ENCODE measurements at regions not wholly inside any gene's neighbourhood (a gene's known extent, or its start where the extent isn't known, plus 50 kb on each side); places are given as distances from the start of the nearest gene placed in this dataset.

DNA sequence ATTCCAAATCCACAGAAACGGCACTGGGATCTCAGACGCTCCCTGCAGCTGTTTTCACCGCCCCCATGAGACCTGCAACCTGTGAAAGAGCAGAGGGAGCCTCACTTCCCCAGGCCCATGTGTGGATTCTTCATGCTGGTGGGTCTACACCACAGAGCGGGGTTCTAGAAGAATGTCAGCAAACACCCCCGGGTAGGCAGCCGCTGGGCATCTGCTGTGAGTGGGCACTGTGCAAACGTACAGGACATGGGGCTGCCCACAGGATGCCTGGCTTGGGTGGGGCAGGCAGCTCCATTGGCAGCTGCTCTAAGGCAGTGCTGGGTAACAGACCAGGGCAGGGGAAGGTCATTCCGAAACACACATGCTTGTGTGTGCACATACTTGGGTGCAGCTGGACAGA, 174.9 kb downstream of the RBFOX3 start (continued):
- TF ChIP-seq, protein P1, sequence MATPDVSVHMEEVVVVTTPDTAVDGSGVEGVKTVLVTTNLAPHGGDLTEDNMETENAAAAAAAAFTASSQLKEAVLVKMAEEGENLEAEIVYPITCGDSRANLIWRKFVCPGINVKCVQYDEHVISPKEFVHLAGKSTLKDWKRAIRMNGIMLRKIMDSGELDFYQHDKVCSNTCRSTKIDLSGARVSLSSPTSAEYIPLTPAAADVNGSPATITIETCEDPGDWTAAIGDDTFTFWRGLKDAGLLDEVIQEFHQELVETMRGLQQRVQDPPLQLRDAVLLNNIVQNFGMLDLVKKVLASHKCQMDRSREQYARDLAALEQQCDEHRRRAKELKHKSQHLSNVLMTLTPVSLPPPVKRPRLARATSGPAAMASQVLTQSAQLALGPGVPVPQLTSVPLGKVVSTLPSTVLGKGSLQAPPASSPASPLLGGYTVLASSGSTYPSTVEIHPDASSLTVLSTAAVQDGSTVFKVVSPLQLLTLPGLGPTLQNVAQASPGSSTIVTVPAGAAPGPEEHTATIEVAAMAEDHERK (CRISPR knock-in tag; IDR thresholded peaks at IDR 0.05; ENCODE audit: low read depth), result no peak
- no peak for TF ChIP-seq ZMAT3 (CRISPR knock-in tag; conservative IDR thresholded peaks at IDR 0.05)
- TF ChIP-seq, protein P2, sequence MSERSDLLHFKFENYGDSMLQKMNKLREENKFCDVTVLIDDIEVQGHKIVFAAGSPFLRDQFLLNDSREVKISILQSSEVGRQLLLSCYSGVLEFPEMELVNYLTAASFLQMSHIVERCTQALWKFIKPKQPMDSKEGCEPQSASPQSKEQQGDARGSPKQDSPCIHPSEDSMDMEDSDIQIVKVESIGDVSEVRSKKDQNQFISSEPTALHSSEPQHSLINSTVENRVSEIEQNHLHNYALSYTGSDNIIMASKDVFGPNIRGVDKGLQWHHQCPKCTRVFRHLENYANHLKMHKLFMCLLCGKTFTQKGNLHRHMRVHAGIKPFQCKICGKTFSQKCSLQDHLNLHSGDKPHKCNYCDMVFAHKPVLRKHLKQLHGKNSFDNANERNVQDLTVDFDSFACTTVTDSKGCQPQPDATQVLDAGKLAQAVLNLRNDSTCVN (CRISPR knock-in tag; IDR thresholded peaks at IDR 0.05; ENCODE audit: borderline replicate concordance), result no peak
- TF ChIP-seq, protein P3, sequence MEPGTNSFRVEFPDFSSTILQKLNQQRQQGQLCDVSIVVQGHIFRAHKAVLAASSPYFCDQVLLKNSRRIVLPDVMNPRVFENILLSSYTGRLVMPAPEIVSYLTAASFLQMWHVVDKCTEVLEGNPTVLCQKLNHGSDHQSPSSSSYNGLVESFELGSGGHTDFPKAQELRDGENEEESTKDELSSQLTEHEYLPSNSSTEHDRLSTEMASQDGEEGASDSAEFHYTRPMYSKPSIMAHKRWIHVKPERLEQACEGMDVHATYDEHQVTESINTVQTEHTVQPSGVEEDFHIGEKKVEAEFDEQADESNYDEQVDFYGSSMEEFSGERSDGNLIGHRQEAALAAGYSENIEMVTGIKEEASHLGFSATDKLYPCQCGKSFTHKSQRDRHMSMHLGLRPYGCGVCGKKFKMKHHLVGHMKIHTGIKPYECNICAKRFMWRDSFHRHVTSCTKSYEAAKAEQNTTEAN (CRISPR knock-in tag; conservative IDR thresholded peaks at IDR 0.05), result no peak

DNA sequence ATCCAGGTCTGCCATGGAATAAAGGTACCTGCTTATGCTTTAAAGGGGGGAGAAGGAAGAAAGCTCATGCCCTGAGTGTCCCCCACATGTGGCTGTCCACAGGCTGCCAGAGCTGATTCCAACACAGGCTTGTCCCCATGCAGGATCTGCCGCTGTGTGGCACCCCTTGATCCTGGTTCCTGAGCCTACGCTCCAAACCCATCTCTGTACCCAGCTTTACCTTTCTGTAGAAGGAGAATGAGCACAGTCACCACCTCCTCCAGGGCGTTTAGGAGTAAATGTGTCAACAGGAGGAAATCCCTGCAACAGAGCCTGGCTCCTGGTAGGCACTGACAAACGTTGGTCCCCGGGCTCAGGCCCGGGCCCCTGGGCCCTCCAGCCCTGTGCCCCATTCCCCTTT, 175.6 kb downstream of the RBFOX3 start:
- no peak for TF ChIP-seq ZNF350 (CRISPR knock-in tag; IDR thresholded peaks at IDR 0.05; ENCODE audit: borderline replicate concordance, low read depth)
- no peak for TF ChIP-seq PAX8 (CRISPR knock-in tag; IDR thresholded peaks at IDR 0.05; ENCODE audit: borderline replicate concordance)
- TF ChIP-seq ZNF672 (CRISPR knock-in tag; IDR thresholded peaks at IDR 0.05), result no peak
- TF ChIP-seq ZMYM2 (CRISPR knock-in tag; IDR thresholded peaks at IDR 0.05), result no peak
- TF ChIP-seq KDM5B (CRISPR knock-in tag; IDR thresholded peaks at IDR 0.05; ENCODE audit: borderline replicate concordance), result no peak
- TF ChIP-seq KLF9 (CRISPR knock-in tag; IDR thresholded peaks at IDR 0.05; ENCODE audit: low read depth), result no peak
- TF ChIP-seq, protein P4, sequence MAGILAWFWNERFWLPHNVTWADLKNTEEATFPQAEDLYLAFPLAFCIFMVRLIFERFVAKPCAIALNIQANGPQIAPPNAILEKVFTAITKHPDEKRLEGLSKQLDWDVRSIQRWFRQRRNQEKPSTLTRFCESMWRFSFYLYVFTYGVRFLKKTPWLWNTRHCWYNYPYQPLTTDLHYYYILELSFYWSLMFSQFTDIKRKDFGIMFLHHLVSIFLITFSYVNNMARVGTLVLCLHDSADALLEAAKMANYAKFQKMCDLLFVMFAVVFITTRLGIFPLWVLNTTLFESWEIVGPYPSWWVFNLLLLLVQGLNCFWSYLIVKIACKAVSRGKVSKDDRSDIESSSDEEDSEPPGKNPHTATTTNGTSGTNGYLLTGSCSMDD (CRISPR knock-in tag; IDR thresholded peaks at IDR 0.05), result no peak
- TF ChIP-seq FOSL2 (CRISPR knock-in tag; IDR thresholded peaks at IDR 0.05), result no peak
- TF ChIP-seq, protein P5, sequence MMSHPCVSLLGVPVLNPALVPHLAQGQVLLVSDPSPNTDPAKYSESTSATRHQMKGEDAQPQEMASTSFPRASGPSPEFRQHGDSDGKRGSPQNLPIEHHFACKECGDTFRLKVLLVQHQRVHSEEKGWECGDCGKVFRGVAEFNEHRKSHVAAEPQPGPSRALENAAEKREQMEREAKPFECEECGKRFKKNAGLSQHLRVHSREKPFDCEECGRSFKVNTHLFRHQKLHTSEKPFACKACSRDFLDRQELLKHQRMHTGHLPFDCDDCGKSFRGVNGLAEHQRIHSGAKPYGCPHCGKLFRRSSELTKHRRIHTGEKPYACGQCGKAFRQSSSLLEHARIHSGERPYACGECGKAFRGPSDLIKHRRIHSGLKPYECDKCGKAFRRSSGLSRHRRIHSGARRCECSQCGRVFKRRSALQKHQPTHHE (CRISPR knock-in tag; IDR thresholded peaks at IDR 0.05; ENCODE audit: borderline replicate concordance), result no peak
- no peak for TF ChIP-seq TP53 (CRISPR knock-in tag; conservative IDR thresholded peaks at IDR 0.05)
- TF ChIP-seq ZSCAN31 (CRISPR knock-in tag; IDR thresholded peaks at IDR 0.05; ENCODE audit: low read depth), result no peak
- TF ChIP-seq NCOA2 (CRISPR knock-in tag; IDR thresholded peaks at IDR 0.05), result no peak
- Histone ChIP-seq H3K27me3 (ENCODE audit: control insufficient read depth in 1 of 2, insufficient read depth in 2 of 2, low read length in 2 of 2) (peaks cover 25 to 96% of the 10 kb centered on the region in 2 experiments), H3K27ac (ENCODE audit: extremely low read length, insufficient read depth, low read length) (no peak overlapping the region), H3K4me3 (replicated peaks in 1 of 3; ENCODE audit: insufficient read depth in 1 of 3, low read depth in 2 of 3, low read length in 3 of 3) (no peak overlapping the region), H3K79me2 (ENCODE audit: insufficient read depth, low read length) (no peaks in the 10 kb centered on the region), H3K4me2 (ENCODE audit: low read depth, low read length) (no peak overlapping the region), H3K36me3 (replicated peaks in 1 of 2; ENCODE audit: control insufficient read depth in 1 of 2, insufficient read depth in 2 of 2, low read length in 2 of 2) (no peaks in the 10 kb centered on the region), H3K9me3 (ENCODE audit: low read length) (no peaks in the 10 kb centered on the region), H3K9ac (ENCODE audit: insufficient read depth, low read depth, low read length) (no peak overlapping the region), H3K4me1 (ENCODE audit: insufficient read depth, low read length) (no peaks in the 10 kb centered on the region), H4K20me1 (ENCODE audit: insufficient read depth, low read length) (no peaks in the 10 kb centered on the region), H2AFZ (ENCODE audit: low read length) (no peak overlapping the region)
- ATAC-seq, result no peak
- DNase-seq (ENCODE audit: low spot score), result no peak
- intact Hi-C loops (cut with micrococcal nuclease; ENCODE audit: unreplicated experiment) (no loop called here), in situ Hi-C loops (cut with HindIII; ENCODE audit: extremely low pct_ligation_motif_present, low pct_unique_long_range_greater_than_20kb) (no loop called here)
- FAIRE-seq, result no peak
- POLR2A ChIA-PET, result no interaction called here
- CTCF ChIA-PET (ENCODE audit: low intra/inter-chr PET ratio, low total read pairs), result no interaction called here
- 5% methylated on average over 4 of the region's 6 CpGs for WGBS (ENCODE audit: low lambda C conversion rate)
- BruUV-seq (replicated peaks), result no TSS peak

Data from HepG2 (cell line).